ENCODE measurements at regions not wholly inside any gene's neighbourhood (a gene's known extent, or its start where the extent isn't known, plus 50 kb on each side); places are given as distances from the start of the nearest gene placed in this dataset.

DNA sequence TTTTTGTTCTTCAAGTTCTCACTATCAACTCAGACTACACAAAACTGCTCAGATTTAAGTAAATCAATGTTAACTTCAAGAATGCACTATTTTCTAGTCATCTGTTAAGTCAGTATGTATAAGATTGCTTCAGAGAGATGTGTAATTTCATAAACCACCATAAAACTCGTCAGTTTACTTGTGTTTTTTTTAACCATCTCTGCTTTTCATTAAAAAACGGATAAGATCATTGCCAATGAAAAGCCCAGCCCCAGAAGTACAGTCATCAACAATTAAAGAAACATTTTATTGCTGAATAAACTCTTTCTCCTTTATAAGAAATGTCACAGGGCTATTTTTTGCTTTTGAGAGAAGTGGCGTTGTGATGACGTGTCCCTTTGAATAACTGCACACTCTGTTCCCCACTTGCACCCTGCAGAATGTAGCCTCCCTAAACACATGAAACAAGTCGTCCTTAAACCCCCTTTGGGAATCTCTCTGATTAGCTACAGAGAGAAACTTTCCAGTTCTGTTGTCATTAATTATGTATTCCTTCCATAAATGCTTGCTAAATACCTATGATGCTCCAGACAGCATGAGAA is 202.7 kb upstream of the FOXD3 start:
- H3K4me3 ChIP-seq (ENCODE audit: low read length in 2 of 2) = no peak overlapping the region
- no peak overlapping the region for H3K14ac ChIP-seq (ENCODE audit: low read length)
- no peaks in the 10 kb centered on the region for H3K4me1 ChIP-seq (ENCODE audit: control insufficient read depth in 2 of 2, insufficient read depth in 1 of 2, low read depth in 1 of 2, low read length in 2 of 2)
- no peaks in the 10 kb centered on the region for H3K9me3 ChIP-seq (replicated peaks in 1 of 2; ENCODE audit: control insufficient read depth in 2 of 2, insufficient read depth in 1 of 2, low read depth in 1 of 2, low read length in 2 of 2)
- H3K23ac ChIP-seq (ENCODE audit: low read depth, low read length, poor library complexity) = no peak overlapping the region
- no peak overlapping the region for H2BK120ac ChIP-seq (ENCODE audit: low read depth, low read length)
- no peak overlapping the region for H3K4ac ChIP-seq (ENCODE audit: low read length)
- no peak overlapping the region for H3K9ac ChIP-seq (ENCODE audit: low read depth, low read length, poor library complexity)
- H3K4me2 ChIP-seq (ENCODE audit: insufficient read depth, low read length, poor library complexity, severe bottlenecking) = no peak overlapping the region
- H2BK15ac ChIP-seq (ENCODE audit: low read length) = no peak overlapping the region
- DNase-seq (ENCODE audit: low spot score) = no peak
- no peak overlapping the region for H3K27ac ChIP-seq (replicated peaks; ENCODE audit: low read length)
- no peaks in the 10 kb centered on the region for H3K79me1 ChIP-seq (ENCODE audit: low read depth, low read length)
- no peak overlapping the region for H2AK5ac ChIP-seq (ENCODE audit: low read depth, low read length)
- no peak overlapping the region for H3K18ac ChIP-seq (ENCODE audit: low read length)
- no peak overlapping the region for H4K8ac ChIP-seq (ENCODE audit: low read depth, low read length)
- WGBS, 2 donors (ENCODE audit: extremely low coverage in 2 of 2, insufficient read length in 2 of 2, insufficient replicate concordance in 1 of 2) = no CpG with 5 or more reads among the region's 5 CpGs
- H2BK12ac ChIP-seq (ENCODE audit: low read length) = no peak overlapping the region
- no peaks in the 10 kb centered on the region for H3K36me3 ChIP-seq (replicated peaks in 1 of 2; ENCODE audit: control insufficient read depth in 2 of 2, insufficient read depth in 2 of 2, low read length in 2 of 2)
- H2BK5ac ChIP-seq (ENCODE audit: low read length) = no peak overlapping the region
- peaks cover 0 to 11% (median 0%) of the 10 kb centered on the region in 3 experiments for H3K27me3 ChIP-seq (ENCODE audit: control insufficient read depth in 3 of 3, insufficient read depth in 3 of 3, low read depth in 1 of 3, low read length in 3 of 3)
- no peak overlapping the region for H2AFZ ChIP-seq (ENCODE audit: low read length)
- H4K91ac ChIP-seq (ENCODE audit: low read depth, low read length, poor library complexity) = no peak overlapping the region

DNA sequence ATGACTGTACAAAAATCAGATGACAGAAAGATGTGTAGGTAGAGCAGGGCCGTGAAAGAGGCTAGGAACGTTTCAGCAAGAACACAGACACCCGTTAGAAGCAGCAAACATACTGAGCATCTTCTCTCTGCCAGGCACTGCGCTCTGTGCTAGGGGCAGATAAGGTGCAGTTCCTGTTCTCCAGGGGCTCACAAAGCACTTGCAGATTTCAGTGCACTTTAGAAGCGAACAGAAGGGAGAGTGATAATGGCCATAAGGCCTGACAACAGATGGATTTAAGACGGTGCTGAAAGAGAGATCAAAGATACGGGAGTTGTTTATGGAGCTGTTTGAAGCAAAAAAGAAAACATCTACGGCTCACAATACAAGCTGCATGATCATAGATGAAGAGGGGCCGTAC is 200.3 kb upstream of the FOXD3 start:
- DNase-seq (ENCODE audit: low spot score) = no peak
- H3K4me1 ChIP-seq (ENCODE audit: control insufficient read depth in 2 of 2, insufficient read depth in 1 of 2, low read depth in 1 of 2, low read length in 2 of 2) = no peaks in the 10 kb centered on the region
- peaks cover 0 to 11% (median 0%) of the 10 kb centered on the region in 3 experiments for H3K27me3 ChIP-seq (ENCODE audit: control insufficient read depth in 3 of 3, insufficient read depth in 3 of 3, low read depth in 1 of 3, low read length in 3 of 3)
- no peak overlapping the region for H2BK15ac ChIP-seq (ENCODE audit: low read length)
- no peak overlapping the region for H3K23ac ChIP-seq (ENCODE audit: low read depth, low read length, poor library complexity)
- no peak overlapping the region for H2BK12ac ChIP-seq (ENCODE audit: low read length)
- H3K4me2 ChIP-seq (ENCODE audit: insufficient read depth, low read length, poor library complexity, severe bottlenecking) = no peak overlapping the region
- no peak overlapping the region for H3K14ac ChIP-seq (ENCODE audit: low read length)
- H2BK5ac ChIP-seq (ENCODE audit: low read length) = no peak overlapping the region
- no peak overlapping the region for H3K4ac ChIP-seq (ENCODE audit: low read length)
- no peak overlapping the region for H3K18ac ChIP-seq (ENCODE audit: low read length)
- H2AFZ ChIP-seq (ENCODE audit: low read length) = peak overlapping the region; percentile 71
- no peak overlapping the region for H3K27ac ChIP-seq (replicated peaks; ENCODE audit: low read length)
- H3K36me3 ChIP-seq (replicated peaks in 1 of 2; ENCODE audit: control insufficient read depth in 2 of 2, insufficient read depth in 2 of 2, low read length in 2 of 2) = no peaks in the 10 kb centered on the region
- no peak overlapping the region for H3K9ac ChIP-seq (ENCODE audit: low read depth, low read length, poor library complexity)
- H3K9me3 ChIP-seq (replicated peaks in 1 of 2; ENCODE audit: control insufficient read depth in 2 of 2, insufficient read depth in 1 of 2, low read depth in 1 of 2, low read length in 2 of 2) = no peaks in the 10 kb centered on the region
- no peaks in the 10 kb centered on the region for H3K79me1 ChIP-seq (ENCODE audit: low read depth, low read length)
- H4K91ac ChIP-seq (ENCODE audit: low read depth, low read length, poor library complexity) = no peak overlapping the region
- H3K4me3 ChIP-seq (ENCODE audit: low read length in 2 of 2) = no peak overlapping the region
- no CpG with 5 or more reads among the region's 9 CpGs for WGBS, 2 donors (ENCODE audit: extremely low coverage in 2 of 2, insufficient read length in 2 of 2, insufficient replicate concordance in 1 of 2)
- no peak overlapping the region for H4K8ac ChIP-seq (ENCODE audit: low read depth, low read length)
- no peak overlapping the region for H2AK5ac ChIP-seq (ENCODE audit: low read depth, low read length)
- no peak overlapping the region for H2BK120ac ChIP-seq (ENCODE audit: low read depth, low read length)

- Histone ChIP-seq H2AFZ (ENCODE audit: low read length) (no peak overlapping the region), H2BK15ac (ENCODE audit: low read length) (no peak overlapping the region), H3K36me3 (replicated peaks in 1 of 2; ENCODE audit: control insufficient read depth in 2 of 2, insufficient read depth in 2 of 2, low read length in 2 of 2) (no peaks in the 10 kb centered on the region), H3K18ac (ENCODE audit: low read length) (no peak overlapping the region), H2BK12ac (ENCODE audit: low read length) (no peak overlapping the region), H3K4ac (ENCODE audit: low read length) (no peak overlapping the region), H2BK120ac (ENCODE audit: low read depth, low read length) (no peak overlapping the region), H3K4me2 (ENCODE audit: insufficient read depth, low read length, poor library complexity, severe bottlenecking) (no peak overlapping the region), H3K27ac (replicated peaks; ENCODE audit: low read length) (no peak overlapping the region), H3K4me1 (ENCODE audit: control insufficient read depth in 2 of 2, insufficient read depth in 1 of 2, low read depth in 1 of 2, low read length in 2 of 2) (no peaks in the 10 kb centered on the region), H3K14ac (ENCODE audit: low read length) (no peak overlapping the region), H3K4me3 (ENCODE audit: low read length in 2 of 2) (no peak overlapping the region), H3K79me1 (ENCODE audit: low read depth, low read length) (no peaks in the 10 kb centered on the region), H3K27me3 (ENCODE audit: control insufficient read depth in 3 of 3, insufficient read depth in 3 of 3, low read depth in 1 of 3, low read length in 3 of 3) (peaks cover 0 to 11% (median 0%) of the 10 kb centered on the region in 3 experiments), H3K9ac (ENCODE audit: low read depth, low read length, poor library complexity) (no peak overlapping the region), H3K9me3 (replicated peaks in 1 of 2; ENCODE audit: control insufficient read depth in 2 of 2, insufficient read depth in 1 of 2, low read depth in 1 of 2, low read length in 2 of 2) (no peaks in the 10 kb centered on the region), H4K91ac (ENCODE audit: low read depth, low read length, poor library complexity) (no peak overlapping the region), H2BK5ac (ENCODE audit: low read length) (no peak overlapping the region), H3K23ac (ENCODE audit: low read depth, low read length, poor library complexity) (no peak overlapping the region), H4K8ac (ENCODE audit: low read depth, low read length) (no peak overlapping the region), H2AK5ac (ENCODE audit: low read depth, low read length) (no peak overlapping the region)
- WGBS, 2 donors (ENCODE audit: extremely low coverage in 2 of 2, insufficient read length in 2 of 2, insufficient replicate concordance in 1 of 2) = no CpG with 5 or more reads among the region's 3 CpGs
- no peak for DNase-seq (ENCODE audit: low spot score)
These were observed 197.6 kb upstream of the FOXD3 start for GRCh38 chr1:63124666-63125191.

- WGBS, 2 donors (ENCODE audit: extremely low coverage in 2 of 2, insufficient read length in 2 of 2, insufficient replicate concordance in 1 of 2) = no CpG with 5 or more reads among the region's 3 CpGs
- Histone ChIP-seq H4K8ac (ENCODE audit: low read depth, low read length) (no peak overlapping the region), H3K14ac (ENCODE audit: low read length) (no peak overlapping the region), H3K4me2 (ENCODE audit: insufficient read depth, low read length, poor library complexity, severe bottlenecking) (no peak overlapping the region), H3K23ac (ENCODE audit: low read depth, low read length, poor library complexity) (no peak overlapping the region), H2AFZ (ENCODE audit: low read length) (no peak overlapping the region), H3K36me3 (replicated peaks in 1 of 2; ENCODE audit: control insufficient read depth in 2 of 2, insufficient read depth in 2 of 2, low read length in 2 of 2) (no peaks in the 10 kb centered on the region), H3K4me1 (ENCODE audit: control insufficient read depth in 2 of 2, insufficient read depth in 1 of 2, low read depth in 1 of 2, low read length in 2 of 2) (no peaks in the 10 kb centered on the region), H3K18ac (ENCODE audit: low read length) (no peak overlapping the region), H3K4me3 (ENCODE audit: low read length in 2 of 2) (no peak overlapping the region), H3K9me3 (replicated peaks in 1 of 2; ENCODE audit: control insufficient read depth in 2 of 2, insufficient read depth in 1 of 2, low read depth in 1 of 2, low read length in 2 of 2) (no peaks in the 10 kb centered on the region), H3K9ac (ENCODE audit: low read depth, low read length, poor library complexity) (no peak overlapping the region), H2BK120ac (ENCODE audit: low read depth, low read length) (no peak overlapping the region), H3K79me1 (ENCODE audit: low read depth, low read length) (no peaks in the 10 kb centered on the region), H2BK5ac (ENCODE audit: low read length) (no peak overlapping the region), H2AK5ac (ENCODE audit: low read depth, low read length) (no peak overlapping the region), H3K27ac (replicated peaks; ENCODE audit: low read length) (no peak overlapping the region), H4K91ac (ENCODE audit: low read depth, low read length, poor library complexity) (no peak overlapping the region), H3K27me3 (ENCODE audit: control insufficient read depth in 3 of 3, insufficient read depth in 3 of 3, low read depth in 1 of 3, low read length in 3 of 3) (peaks cover 0 to 11% (median 0%) of the 10 kb centered on the region in 3 experiments), H2BK12ac (ENCODE audit: low read length) (no peak overlapping the region), H3K4ac (ENCODE audit: low read length) (no peak overlapping the region), H2BK15ac (ENCODE audit: low read length) (no peak overlapping the region)
- no peak for DNase-seq (ENCODE audit: low spot score)
These were observed 196.3 kb upstream of the FOXD3 start for GRCh38 chr1:63126104-63126503.

Measured in neuronal stem cell (in vitro differentiated cells).